GM12892 (cell line): ENCODE measurements at regions not wholly inside any gene's neighbourhood (a gene's known extent, or its start where the extent isn't known, plus 50 kb on each side); places are given as distances from the start of the nearest gene placed in this dataset.
"Not testable (repeated sequence)": the region's sequence is repeated elsewhere in the genome, so short reads cannot be mapped to it uniquely, and the experiment has no call there.

Source experiments
- DNase-seq: peaks from one replicate; pipeline ENCODE4 v3.0.0; 2011; ENCODE audit not compliant: insufficient read length
- FAIRE-seq: peaks from 2 replicates; lab custom pipeline; 2011; peaks lifted over from hg19 to GRCh38; lab: Jason Lieb, UNC
- POLR2A ChIP-seq: IDR thresholded peaks from 2 replicates; pipeline ENCODE4 v1.6.1; 2011; ENCODE audit warnings: low read depth, low read length, control low read depth
- POLR2AphosphoS5 ChIP-seq: IDR thresholded peaks from 2 replicates; pipeline ENCODE4 v1.6.1; 2011; ENCODE audit warnings: low read depth, low read length, control low read depth
- TAF1 ChIP-seq: IDR thresholded peaks from 2 replicates; pipeline ENCODE4 v1.6.1; 2011; ENCODE audit warnings: low read depth, mild to moderate bottlenecking, control low read depth, low read length, borderline replicate concordance

DNA sequence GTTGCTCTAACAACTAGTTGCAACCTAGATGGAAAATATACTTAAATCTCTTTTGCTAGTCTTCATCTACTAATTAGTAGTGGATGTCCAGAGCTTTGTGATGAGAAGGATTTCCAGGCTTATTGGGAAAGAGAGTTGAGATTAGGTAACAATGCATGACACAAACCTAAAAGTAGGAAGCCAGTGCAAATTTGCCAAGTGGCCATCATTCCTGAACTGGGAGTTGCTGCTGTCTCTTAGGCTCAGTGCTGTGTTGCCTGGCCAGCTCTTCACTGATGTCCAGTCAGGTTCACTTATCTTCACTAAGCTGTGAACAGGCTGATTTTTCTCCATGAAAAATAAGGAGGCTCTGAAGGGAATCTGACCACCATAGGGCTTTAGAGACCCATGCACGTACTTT, 105.6 kb upstream of the AMOT start:
- FAIRE-seq (no peak), DNase-seq (no peak)
- TF ChIP-seq TAF1 (no peak), POLR2A (no peak), POLR2AphosphoS5 (no peak)

DNA sequence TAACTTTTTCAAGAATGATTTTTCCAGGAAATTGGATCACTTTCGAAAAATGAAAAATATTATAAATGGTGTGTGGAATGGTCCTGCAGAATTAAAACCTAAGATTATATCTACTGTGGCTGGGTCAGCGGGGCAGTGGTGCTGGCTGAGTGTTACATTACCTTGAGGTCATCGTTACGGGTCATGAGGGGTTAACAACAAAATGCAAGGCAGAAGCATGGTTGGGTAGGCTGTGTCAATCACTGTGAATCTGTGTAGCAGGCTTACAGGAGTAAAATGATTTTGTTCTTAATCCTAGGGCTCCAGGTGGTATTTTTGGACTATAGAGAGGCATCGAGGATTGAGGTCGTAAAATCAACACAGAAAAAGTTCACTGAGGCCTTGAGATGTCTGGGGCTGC, 105.2 kb upstream of the AMOT start:
- FAIRE-seq, result no peak
- no peak for DNase-seq
- TF ChIP-seq POLR2AphosphoS5, result no peak
- no peak for TF ChIP-seq TAF1
- no peak for TF ChIP-seq POLR2A

DNA sequence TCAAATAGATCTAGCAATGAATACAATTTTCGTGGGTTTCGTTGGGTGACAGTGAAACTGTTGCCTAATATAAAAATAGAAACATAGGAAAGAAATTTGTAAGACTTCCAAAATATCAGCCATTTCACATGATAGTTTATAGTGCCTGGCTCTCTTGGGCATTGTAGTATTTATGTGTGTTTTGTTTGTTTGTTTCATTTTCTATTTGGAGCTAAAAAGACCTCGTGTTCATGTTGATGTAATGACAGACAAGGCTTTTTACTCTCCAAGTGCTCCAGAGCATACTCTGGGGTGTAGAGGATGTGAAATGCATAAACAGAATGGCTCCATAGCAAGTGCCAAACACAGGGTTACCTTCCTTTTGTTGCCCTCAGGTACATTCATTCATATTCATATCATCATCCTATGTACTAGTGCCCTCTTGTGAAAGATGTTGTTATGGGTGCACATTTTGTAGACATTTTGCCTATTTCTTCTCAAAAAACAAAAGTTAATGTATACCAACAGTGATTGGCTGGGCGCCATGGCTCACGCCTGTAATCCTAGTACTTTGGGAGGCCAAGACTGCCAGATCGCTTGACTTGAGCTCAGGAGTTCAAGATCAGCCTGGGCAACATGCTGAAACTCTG, 100.7 kb upstream of the AMOT start:
- DNase-seq, result no peak
- FAIRE-seq, result peak; percentile 61
- TF ChIP-seq POLR2A (no peak), POLR2AphosphoS5 (no peak), TAF1 (no peak)

DNA sequence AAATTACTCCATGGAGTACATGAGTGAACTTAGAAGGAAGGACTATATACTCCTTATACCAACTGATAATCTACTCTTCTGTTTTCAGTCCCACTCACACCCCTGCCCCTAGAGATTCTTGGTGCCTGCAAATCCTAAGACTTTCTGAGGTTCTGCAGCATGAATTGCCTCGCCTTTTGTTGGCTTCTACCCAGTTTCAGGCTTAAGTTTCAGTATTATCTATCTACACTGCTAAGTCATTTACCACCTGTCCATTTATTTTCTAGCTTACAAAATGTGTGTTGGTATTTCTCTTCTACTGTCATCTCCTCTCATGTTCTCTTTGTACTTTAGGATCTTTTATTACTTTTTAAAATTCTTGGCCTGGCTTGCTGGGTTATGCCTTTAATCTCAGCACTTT, 94.4 kb upstream of the AMOT start:
- FAIRE-seq (no peak), DNase-seq (no peak)
- TF ChIP-seq POLR2AphosphoS5 (no peak), TAF1 (no peak), POLR2A (no peak)

DNA sequence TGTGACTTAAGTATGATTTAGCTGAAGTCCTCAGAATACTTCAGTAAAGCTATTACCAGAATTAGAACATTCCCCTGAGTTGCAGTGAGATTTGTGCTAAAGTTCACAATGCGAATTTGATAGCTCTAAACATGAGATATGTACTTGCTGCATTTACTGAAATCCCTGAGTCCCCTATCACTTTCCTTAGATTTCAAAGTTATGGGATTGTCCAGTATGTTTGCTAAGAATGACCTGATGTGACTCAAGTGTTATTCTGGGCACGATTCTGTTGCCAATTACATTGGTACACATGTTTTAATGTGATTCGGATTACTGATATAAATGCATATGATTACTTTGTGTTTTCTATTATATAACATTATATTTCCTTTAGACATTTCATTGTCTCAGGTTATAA, 91.3 kb upstream of the AMOT start:
- no peak for TF ChIP-seq POLR2A
- no peak for TF ChIP-seq POLR2AphosphoS5
- TF ChIP-seq TAF1, result no peak
- FAIRE-seq, result no peak

DNA sequence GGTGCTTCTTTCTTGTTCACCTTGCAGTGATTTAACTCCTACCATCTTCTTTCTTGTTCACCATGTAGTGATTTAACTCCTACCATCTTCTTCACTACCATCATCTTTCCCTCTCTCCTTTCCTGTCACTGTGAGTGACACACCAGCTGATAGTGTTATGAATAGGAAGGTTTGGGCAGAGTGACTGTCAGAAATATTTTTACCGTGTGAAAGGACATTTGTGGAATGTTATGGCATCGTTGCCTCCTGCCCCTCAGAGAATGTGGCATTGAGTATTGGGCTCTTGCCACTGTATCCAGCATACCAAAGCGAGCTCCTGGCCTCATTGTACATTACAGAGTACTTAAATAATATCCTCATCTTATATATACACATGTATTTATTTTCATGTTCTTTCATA, 90.8 kb upstream of the AMOT start:
- no peak for TF ChIP-seq POLR2A
- TF ChIP-seq POLR2AphosphoS5, result no peak
- TF ChIP-seq TAF1, result no peak
- no peak for FAIRE-seq
- no peak for DNase-seq

More for the DNA sequence above, 91.3 kb upstream of the AMOT start:
- no peak for DNase-seq

DNA sequence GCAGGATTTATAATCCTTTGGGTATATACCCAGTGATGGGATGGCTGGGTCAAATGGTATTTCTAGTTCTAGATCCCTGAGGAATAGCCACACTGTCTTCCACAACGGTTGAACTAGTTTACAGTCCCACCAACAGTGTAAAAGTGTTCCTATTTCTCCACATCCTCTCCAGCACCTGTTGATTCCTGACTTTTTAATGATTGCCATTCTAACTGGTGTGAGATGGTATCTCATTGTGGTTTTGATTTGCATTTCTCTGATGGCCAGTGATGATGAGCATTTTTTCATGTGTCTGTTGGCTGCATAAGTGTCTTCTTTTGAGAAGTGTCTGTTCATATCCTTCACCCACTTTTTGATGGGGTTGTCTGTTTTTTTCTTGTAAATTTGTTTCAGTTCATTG, 82.8 kb upstream of the AMOT start:
- not testable (repeated sequence) for DNase-seq, FAIRE-seq

DNA sequence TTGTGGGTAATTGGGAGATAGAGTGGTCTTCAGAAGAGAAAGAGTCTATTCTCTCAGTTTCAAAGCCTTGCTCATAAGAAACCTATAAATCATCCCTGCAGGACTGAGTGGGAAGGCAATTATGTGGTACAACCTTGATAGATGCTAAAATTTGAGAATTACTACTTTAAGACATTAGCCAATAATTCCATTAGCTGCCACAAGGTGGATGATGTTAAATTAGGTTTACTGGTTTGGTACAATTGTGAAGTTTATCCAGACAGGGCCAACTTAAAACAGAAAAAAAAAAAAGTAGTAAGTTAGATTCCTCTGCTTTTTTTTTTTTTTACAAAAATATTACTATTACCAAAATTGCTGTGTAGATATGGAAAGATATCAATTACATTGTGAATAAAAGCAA, 73.2 kb upstream of the AMOT start:
- FAIRE-seq (no peak), DNase-seq (no peak)
- TF ChIP-seq POLR2A (no peak), POLR2AphosphoS5 (no peak), TAF1 (no peak)

DNA sequence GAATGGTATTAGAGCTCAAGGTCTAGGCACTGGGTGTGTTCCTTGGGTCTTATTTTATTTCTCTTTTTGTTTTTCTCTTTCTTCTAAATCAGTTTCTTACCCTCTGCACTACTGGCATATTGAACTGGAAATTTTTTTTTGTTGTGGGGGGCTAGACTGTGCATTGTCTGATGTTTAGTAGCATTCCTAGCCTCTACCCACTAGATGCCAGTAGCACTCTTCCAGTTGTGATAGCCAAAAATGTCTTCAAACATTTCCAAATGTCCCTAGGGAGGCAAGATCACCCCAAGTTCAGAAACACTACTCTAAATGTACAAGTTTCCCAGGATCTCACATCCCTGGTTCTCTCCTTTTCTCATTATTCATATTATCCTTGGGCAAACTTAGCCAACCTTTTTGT, 69.8 kb upstream of the AMOT start:
- FAIRE-seq (no peak), DNase-seq (no peak)
- TF ChIP-seq POLR2A (no peak), POLR2AphosphoS5 (no peak), TAF1 (no peak)

DNA sequence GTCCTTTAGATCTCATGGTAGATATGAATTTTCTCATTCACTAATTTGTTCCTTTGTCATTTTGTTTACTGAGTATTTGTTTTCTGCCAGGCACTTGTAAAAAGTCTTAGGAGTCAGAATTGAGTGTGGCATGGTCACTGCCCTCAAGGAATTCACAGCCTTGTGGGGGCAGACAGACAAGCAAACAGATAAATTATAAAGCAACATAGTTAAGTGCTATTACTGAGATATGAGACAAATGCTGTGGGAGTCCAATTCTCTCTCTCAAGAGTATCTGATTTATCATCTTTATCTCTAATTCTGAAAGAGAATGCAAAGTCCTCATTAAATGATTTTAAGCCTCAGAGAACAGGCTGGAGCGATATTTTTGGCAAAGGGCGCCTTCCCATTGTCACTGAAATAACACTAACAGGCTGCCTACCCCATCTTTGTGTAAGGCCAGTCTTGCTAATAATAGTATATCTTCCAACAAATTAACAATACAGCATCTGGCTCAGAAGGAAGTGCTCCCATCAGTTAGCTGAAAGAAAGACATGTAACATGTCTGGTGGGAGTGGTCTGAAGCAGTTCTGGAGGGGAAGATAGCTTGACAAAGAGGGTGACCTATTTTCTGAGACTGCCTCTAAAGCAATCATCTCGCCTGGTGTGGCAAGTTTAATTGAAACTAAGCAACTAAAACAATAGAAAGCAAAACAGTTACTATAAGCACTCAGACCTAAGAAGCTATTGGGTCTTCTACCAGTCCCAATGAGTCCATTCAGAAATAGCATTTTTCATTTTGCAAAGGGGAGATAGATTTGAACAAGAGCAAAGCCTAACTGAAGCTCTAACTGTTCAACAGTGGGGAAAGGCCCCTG, 61.5 kb upstream of the AMOT start:
- TF ChIP-seq POLR2AphosphoS5, result no peak
- TF ChIP-seq POLR2A, result no peak
- no peak for TF ChIP-seq TAF1
- DNase-seq (no peak), FAIRE-seq (no peak)

DNA sequence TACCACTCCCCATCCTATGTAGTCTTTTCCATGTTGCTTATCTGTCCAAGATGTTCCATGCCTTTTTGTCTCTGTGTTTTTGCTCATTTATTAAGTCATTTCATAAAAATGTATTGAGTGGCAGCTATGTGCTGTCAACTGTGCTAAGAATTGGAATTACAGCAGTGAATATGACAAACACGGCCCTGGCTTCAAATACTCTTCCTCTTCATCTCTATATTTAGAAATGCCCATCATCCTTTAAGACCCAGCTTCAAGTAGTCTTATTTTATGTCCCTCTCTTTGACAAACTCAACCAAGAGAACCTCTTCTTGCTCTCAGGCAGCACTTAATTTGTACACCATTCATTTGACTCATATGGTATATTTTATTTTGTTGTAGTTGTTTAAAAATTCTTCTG, 55.4 kb upstream of the AMOT start:
- DNase-seq, result no peak
- no peak for TF ChIP-seq POLR2AphosphoS5
- no peak for TF ChIP-seq TAF1
- TF ChIP-seq POLR2A, result no peak

More for the DNA sequence above, 55.4 kb upstream of the AMOT start:
- FAIRE-seq, result no peak
